ENCODE measurements at regions not wholly inside any gene's neighbourhood (a gene's known extent, or its start where the extent isn't known, plus 50 kb on each side); places are given as distances from the start of the nearest gene placed in this dataset.

DNA sequence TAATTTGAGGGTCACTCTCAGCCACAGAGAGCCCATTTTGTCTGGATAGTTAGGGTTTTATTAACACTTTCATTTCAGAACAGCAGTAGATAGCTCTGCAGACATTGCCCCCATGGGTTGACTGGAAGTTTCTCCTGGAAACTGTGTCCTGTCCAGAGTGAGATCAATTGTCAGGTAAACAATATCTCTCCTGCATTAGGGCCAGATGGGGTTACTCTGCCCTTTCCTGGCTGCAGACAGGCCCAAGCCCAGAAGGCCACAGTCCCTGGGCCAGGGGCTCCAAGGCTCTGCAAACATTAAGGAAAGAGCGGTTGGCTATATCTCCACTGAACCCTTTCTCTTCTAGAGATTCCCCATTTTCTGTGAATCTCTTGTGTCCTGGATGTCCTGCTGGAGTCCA is 436.8 kb upstream of the PRKX start:
- no peak for DNase-seq
- Histone ChIP-seq H3K27ac (no peak overlapping the region), H3K4me3 (ENCODE audit: low read depth, low read length) (no peak overlapping the region), H3K36me3 (replicated peaks) (no peaks in the 10 kb centered on the region), H3K27me3 (replicated peaks) (no peaks in the 10 kb centered on the region)
- TF ChIP-seq, protein P1, sequence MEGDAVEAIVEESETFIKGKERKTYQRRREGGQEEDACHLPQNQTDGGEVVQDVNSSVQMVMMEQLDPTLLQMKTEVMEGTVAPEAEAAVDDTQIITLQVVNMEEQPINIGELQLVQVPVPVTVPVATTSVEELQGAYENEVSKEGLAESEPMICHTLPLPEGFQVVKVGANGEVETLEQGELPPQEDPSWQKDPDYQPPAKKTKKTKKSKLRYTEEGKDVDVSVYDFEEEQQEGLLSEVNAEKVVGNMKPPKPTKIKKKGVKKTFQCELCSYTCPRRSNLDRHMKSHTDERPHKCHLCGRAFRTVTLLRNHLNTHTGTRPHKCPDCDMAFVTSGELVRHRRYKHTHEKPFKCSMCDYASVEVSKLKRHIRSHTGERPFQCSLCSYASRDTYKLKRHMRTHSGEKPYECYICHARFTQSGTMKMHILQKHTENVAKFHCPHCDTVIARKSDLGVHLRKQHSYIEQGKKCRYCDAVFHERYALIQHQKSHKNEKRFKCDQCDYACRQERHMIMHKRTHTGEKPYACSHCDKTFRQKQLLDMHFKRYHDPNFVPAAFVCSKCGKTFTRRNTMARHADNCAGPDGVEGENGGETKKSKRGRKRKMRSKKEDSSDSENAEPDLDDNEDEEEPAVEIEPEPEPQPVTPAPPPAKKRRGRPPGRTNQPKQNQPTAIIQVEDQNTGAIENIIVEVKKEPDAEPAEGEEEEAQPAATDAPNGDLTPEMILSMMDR (IDR thresholded peaks at IDR 0.05; ENCODE audit: low read depth, low read length, missing control alignments) = no peak
- in situ Hi-C loops (cut with HindIII; ENCODE audit: low pct_ligation_motif_present, low sequenced_read_pairs) = no loop called here

DNA sequence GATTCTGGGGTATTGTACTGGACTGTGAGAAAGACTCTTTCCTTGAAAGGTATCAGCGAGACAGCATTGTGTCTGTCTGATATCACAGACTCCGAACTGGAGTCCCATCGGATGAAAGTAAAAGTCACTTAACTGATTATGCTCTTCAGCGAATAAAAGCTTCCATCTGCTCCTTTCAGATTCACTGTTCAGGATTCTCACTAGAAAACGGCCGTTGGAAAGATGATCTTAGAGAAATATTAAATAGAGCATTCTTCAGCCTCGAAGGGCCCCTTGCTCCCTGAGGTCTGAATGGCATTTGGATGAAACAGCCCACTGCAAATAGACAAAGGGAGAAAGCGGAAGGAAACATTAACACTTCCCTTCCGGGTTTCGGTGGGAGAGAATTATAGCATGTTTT is 416.2 kb upstream of the PRKX start:
- in situ Hi-C loops (cut with HindIII; ENCODE audit: low pct_ligation_motif_present, low sequenced_read_pairs) = no loop called here
- H3K27ac ChIP-seq = no peak overlapping the region
- H3K4me3 ChIP-seq (ENCODE audit: low read depth, low read length) = no peak overlapping the region
- no peaks in the 10 kb centered on the region for H3K36me3 ChIP-seq (replicated peaks)
- H3K27me3 ChIP-seq (replicated peaks) = no peaks in the 10 kb centered on the region
- TF ChIP-seq, protein P1 (IDR thresholded peaks at IDR 0.05; ENCODE audit: low read depth, low read length, missing control alignments) = no peak
- no peak for DNase-seq

DNA sequence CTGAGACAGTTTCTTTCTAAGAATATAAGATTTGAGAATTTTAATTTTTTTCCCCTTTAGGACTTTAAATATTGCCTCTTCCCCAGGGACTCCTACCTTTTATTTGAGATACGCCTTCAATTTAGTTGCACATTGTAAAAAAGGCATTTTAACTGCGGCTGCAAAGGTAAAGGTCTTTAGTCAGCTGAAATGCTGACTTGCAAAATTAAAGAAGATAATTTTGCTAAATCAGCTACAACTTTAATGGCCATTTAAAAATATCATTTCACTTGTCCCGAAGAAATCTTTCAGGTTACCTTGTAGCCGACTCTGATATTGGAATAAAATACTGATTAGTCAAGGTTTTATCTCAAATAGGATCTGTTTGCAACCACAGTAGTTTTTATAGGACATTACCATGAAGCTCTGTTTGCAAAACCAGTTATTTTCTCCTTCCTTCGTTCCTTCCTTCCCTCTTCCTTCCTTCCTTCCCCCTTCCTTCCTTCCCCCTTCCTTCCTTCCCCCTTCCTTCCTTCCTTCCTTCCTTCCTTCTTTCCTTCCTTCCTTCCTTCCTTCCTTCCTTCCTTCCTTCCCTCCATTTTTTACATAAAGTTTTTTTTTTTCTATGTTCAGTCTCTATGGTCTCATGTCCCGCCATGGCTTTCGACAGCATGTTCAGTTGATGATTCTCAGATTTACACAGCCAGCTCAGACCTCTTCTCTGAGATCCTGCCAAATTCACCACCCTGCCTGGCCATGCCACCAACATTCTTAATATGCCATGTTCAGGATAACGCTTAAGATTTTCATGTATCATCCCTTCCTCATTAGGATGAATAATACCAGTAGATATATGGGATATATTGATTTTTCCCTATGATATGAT is 405.4 kb upstream of the PRKX start:
- in situ Hi-C loops (cut with HindIII; ENCODE audit: low pct_ligation_motif_present, low sequenced_read_pairs) = no loop called here
- no peak for DNase-seq
- TF ChIP-seq, protein P1 (IDR thresholded peaks at IDR 0.05; ENCODE audit: low read depth, low read length, missing control alignments) = no peak

DNA sequence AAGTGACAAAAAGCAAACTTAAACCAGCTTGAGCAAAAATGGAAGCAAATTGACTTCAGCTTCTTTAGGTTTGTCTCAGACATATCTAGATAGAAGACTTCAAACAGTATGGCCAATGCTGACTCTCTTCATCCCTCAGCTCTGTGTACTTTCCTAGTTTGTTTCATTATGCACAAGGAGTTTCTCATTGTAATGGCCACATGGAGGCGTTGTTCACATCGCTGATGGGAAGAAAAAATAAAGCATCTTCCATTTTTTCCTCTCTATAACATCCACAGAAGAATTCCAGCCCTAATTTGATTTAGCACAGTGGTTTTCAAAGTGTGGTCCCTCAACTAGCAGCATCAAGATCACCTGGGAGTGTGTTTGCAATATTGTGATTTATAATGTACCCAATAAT is 397.5 kb upstream of the PRKX start:
- in situ Hi-C loops (cut with HindIII; ENCODE audit: low pct_ligation_motif_present, low sequenced_read_pairs) = no loop called here
- Histone ChIP-seq H3K27ac (no peak overlapping the region), H3K27me3 (replicated peaks) (no peaks in the 10 kb centered on the region), H3K36me3 (replicated peaks) (no peaks in the 10 kb centered on the region), H3K4me3 (ENCODE audit: low read depth, low read length) (no peak overlapping the region)
- TF ChIP-seq, protein P1 (IDR thresholded peaks at IDR 0.05; ENCODE audit: low read depth, low read length, missing control alignments) = no peak
- DNase-seq = no peak

More for the DNA sequence above, 405.4 kb upstream of the PRKX start:
- Histone ChIP-seq H3K4me3 (ENCODE audit: low read depth, low read length) (no peak overlapping the region), H3K27ac (no peak overlapping the region), H3K36me3 (replicated peaks) (no peaks in the 10 kb centered on the region), H3K27me3 (replicated peaks) (no peaks in the 10 kb centered on the region)

DNA sequence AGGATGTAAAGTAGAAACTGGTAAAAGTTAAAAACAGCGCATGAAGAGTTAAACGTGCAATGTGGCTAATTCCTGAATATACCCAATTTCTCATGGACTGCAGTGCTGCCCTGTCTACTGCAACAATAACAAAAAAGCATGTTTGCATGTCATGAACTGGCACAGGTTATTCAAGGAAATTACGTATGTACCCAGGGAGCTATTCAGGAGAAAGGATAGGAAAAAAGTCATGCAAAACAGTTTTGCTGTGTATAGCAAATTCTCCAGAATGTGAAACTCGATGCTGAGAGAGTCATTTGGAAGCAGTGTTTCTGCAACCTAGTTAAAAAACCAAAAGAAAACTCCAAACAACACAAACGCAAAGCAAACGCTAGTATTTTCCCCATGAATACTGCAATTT is 381.5 kb upstream of the PRKX start:
- no peaks in the 10 kb centered on the region for H3K27me3 ChIP-seq (replicated peaks)
- no peak overlapping the region for H3K4me3 ChIP-seq (ENCODE audit: low read depth, low read length)
- no peak overlapping the region for H3K27ac ChIP-seq
- in situ Hi-C loops (cut with HindIII; ENCODE audit: low pct_ligation_motif_present, low sequenced_read_pairs) = no loop called here
- TF ChIP-seq, protein P1 (IDR thresholded peaks at IDR 0.05; ENCODE audit: low read depth, low read length, missing control alignments) = no peak
- no peaks in the 10 kb centered on the region for H3K36me3 ChIP-seq (replicated peaks)
- DNase-seq = no peak

Data from brain microvascular endothelial cell (primary cell).